HL-60/S4 (cell line): ENCODE measurements at regions not wholly inside any gene's neighbourhood (a gene's known extent, or its start where the extent isn't known, plus 50 kb on each side); places are given as distances from the start of the nearest gene placed in this dataset.

ENCODE experiments used
- in situ Hi-C: fragments of 300-500 bp; cut with MboI; formaldehyde crosslinking; loops from 2 replicates; pipeline ENCODE4 v1.14.3; 2022; ENCODE audit warnings: low sequenced_read_pairs

DNA sequence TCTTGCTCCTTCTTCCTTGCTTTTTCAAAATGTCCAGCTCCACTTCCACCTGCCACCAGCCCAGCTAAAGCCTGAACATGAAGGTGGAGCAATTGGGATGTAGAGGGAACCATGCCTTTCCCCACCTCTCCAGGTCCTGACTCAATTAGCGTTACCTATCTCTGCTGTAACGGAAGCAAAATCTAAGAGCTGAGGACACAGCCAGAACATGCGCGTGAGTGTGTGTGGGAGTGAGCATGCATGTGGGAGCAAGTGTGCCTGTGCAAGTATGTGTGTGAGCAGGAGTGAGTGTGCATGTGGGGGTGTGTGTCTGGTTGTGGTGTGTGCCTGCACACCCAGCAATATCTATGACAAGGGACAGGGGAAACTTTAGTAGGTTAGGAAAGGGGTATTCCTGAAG, 364.5 kb downstream of the MID1IP1 start:
- in situ Hi-C loops = no loop called here

DNA sequence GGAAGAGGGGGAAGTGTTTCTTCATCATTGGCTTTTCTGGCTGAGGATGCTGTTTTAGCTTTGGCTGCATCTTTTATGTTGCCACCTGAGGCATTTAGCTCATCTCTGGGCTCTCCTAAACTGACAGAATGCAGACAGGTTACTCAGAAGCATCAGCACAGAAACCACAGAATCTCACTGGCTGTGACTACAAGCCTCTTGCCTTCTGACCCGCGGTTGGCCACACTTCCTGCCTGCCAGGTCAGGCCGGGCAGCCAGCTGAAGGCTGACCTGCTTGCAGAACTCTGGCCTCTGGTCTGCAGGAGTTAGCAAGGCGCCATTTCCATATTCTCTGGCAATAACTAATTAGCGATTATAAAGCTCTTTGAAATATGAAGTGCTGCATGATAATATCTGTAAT, 366.5 kb downstream of the MID1IP1 start:
- in situ Hi-C loops = no loop called here

DNA sequence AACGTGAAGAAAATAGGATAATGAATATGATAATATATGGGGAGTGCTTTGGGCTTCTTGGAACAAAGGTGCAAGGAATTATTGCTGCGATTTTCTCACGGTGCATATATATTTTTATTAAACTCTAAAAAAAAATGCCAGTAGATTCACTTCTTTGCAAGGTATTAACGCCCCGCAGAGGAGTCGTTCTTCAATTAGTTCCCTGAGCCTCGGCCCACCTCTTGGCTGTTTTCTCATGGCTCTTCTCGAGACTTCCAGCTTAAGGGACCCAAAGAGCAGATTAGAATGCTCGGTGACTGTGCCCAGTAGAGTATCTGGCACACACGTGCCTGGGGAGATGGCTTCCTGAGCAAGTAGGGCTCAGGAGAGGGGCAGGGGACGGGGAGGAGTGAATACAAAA, 367.4 kb downstream of the MID1IP1 start:
- in situ Hi-C loops = no loop called here

DNA sequence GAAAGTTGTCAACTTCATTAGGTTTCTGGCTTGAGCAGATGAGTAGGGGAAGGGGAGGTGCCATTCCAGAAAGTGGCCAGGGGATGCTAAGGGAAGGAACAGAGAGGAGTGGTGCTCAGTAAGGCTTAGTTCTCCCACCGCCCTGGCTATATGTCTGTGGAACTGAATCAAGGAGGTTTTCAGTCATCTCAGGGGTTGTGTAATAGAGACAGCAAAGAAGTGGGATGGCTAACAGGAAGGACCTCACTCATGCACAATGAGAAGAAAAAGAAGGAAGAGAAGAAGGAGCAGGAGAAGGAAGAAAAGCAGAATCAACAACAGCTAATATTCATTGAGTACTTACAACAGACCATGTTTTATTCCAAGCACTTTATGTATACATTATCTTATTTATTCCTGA, 368.7 kb downstream of the MID1IP1 start:
- in situ Hi-C loops = no loop called here

DNA sequence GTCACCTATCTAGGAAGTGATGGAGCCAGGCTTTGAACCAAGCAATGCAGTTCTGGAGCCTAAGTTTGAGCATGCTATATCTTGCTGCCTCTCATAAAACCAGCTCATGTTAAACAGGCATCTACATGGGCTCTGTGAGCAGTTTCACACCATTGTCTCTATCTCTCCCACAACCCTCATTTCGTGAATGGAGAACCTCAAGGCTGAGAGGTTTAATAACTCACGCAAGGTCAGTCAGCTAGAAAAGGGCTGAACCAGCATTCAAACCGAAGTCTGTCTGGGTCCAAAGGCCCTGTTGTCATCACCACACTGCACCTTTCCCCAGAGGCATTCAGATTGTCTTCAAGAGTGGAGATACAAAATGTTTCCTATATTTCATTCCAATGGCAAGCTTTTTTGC, 369.2 kb downstream of the MID1IP1 start:
- in situ Hi-C loops = no loop called here

DNA sequence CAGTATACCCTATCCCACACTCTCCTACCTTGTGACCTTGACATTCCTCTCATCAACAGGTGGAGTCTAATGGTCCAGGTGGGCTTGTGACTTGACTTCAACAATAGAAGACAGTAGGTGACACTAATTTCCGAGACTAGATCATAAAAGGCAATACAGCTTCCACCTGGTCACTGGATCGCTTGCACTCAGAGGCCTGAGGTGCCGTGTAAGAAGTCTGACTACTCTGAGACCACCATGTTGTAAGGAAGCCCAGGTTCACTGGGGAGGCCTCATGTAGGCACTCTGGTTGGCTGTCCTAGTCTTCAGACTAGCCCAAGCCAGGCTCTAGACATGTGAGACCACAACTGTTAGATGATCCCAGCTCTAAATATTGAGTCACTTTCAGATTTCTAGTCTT, 370.4 kb downstream of the MID1IP1 start:
- in situ Hi-C loops = no loop called here

DNA sequence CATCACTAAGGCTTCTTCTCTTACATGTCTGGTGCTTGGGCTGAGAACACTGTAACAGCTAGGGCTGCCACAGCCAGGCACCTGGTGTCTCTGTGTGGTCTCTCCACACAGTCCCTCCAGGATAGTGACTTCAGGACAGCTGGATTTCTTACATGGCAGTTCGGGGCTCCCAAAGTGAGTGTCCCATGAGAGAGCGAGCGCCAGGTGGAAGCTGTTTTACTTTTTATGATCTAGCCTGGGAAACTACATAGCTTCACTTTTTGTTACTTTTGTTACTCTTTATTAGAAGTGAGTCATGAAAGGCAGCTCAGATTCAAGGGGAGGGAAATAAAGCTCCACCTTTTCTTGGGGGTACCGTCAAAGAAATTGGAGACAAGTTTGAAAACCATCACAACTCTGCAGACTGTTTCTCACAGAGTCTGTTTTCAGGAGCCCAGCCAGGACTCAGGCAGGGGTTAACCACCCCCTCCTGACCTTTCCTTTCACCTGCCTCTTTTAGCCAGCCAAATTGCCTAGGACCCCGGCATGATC, 373.0 kb downstream of the MID1IP1 start:
- in situ Hi-C loops = no loop called here

DNA sequence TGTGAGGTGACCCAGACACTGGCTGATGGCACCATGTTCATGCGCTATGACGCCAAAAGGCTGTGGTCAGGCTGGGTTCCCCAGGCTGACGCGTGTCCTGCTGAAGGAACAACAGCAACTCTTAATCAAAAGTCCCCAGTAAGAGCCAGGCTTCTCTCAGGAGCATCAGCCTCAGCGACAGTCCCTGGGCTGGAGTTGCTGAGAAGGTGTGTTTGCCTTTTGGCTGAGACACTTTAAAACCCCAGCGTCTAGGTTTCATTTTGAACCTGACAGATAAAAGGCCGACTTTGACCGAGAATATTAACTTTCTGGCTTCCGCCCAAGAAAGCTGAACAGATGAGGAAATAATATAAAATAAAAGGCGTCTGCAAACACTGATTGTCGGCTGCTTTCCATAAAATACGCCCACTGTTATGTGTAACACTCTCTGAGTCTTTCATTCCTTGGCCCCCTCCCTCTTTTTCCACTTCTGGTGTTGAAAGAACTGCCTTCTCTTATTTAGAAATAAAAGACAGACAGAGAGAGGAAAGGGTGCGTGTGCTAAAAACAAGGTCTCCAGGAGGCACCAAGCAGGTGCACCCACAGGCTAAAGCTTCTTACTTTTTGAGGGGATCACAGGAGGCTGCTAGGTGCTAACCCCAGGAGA, 373.6 kb downstream of the MID1IP1 start:
- in situ Hi-C loops = no loop called here

DNA sequence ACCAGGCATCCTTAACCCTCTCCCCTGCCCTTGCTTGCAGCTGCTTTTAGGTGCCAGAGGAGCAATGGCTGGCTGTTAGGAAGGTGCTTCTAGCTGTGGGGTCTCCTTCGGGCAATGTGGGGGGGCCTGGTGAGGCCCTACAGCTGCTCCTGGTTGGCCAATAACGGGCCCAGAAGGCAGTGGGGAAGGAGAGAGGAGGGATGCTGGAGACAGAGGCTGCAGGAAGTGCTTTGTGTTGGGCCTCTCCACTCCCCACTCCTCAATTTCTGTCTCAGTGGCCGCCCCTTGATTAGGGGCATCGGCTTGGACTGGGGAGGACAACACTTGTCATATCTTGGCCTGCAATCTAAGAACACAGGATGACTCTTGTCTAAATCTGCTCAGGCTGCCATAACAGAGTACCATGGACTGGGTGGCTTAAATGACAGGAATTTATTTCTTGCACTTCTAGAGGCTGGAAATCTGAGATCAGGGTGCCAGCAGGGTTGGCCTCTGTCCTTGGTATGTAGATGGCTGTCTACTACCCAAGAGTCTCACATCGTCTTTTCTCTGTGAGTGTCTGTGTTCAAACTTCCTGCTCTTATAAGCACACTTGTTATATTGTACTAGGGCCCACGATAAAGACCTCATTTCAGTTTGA, 374.3 kb downstream of the MID1IP1 start:
- in situ Hi-C loops = no loop called here

DNA sequence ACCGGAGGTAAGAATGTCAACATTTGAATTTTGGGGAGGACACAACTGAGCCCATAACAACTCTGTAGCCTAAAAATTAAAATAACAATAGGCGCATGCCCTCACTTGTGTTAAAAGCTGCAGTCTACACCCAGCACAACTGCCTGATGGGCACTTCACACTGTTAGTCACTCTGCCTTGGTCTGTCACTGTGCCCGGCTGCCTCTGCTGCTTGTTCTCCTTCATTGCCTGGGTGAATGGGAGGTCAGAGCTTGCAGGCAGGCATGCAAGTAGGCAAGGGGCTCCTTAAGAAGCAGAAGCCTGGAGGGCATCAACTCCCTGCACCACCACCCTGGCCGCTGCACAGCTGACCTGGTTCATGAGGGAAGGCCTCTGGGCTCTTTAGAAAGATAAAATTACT, 374.8 kb downstream of the MID1IP1 start:
- in situ Hi-C loops = no loop called here

DNA sequence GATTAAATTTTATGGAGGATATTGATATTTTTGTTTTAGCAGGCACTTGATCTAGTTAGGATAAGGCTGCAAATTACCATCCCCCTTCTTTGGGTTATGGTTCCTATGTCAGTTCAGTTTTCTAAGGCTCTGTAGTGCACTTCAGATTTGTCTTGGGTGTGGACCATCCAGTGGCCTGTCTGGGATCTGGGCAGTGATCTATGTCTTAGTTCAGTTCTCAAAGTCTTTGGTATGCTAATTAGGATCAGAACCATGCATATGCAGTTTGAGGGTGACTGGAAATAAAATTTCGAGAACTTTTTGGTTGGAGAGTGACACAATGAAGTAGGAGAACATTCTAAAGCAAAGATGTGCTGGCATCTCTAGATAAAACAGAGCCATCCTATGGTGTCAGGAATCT, 388.2 kb downstream of the MID1IP1 start:
- in situ Hi-C loops = no loop called here

DNA sequence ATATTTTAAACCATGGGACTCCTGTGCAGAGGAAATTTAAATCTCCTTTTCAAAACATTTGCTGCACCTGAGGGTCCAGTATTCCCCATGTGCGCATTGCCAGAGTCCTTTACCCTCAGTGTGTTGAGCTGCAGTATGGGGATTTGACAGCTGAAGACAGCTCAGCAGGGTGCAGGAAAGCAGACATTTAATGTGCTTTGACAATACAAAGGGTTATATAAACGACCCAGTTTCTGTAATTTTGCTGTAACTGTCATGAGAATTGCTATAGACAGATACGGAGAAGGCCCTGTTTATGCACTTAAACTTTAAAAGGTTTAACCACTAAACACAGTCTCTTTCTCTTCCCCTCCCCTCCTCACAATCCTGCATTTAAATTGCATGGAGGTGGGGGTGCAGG, 393.4 kb downstream of the MID1IP1 start:
- in situ Hi-C loops = no loop called here

DNA sequence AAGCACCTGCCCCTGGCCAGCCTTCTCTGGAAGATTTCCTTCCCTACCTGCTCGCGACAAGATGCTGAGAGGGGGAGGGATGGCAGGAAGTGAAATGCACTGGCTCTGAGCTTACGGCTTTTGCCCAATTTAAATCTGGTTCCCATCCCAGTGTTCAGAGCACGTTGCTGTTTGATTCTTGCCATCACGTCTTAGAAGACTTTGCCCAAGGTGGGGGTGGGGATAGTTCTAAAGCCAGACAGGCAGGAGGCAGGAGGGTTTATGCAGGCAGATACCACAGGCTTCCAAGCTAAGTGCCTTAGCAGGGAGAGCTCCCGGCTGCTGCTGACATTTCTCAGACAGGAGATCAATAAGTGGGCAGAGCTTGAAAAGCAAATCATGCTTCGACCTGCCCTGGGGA, 393.9 kb downstream of the MID1IP1 start:
- in situ Hi-C loops = no loop called here

DNA sequence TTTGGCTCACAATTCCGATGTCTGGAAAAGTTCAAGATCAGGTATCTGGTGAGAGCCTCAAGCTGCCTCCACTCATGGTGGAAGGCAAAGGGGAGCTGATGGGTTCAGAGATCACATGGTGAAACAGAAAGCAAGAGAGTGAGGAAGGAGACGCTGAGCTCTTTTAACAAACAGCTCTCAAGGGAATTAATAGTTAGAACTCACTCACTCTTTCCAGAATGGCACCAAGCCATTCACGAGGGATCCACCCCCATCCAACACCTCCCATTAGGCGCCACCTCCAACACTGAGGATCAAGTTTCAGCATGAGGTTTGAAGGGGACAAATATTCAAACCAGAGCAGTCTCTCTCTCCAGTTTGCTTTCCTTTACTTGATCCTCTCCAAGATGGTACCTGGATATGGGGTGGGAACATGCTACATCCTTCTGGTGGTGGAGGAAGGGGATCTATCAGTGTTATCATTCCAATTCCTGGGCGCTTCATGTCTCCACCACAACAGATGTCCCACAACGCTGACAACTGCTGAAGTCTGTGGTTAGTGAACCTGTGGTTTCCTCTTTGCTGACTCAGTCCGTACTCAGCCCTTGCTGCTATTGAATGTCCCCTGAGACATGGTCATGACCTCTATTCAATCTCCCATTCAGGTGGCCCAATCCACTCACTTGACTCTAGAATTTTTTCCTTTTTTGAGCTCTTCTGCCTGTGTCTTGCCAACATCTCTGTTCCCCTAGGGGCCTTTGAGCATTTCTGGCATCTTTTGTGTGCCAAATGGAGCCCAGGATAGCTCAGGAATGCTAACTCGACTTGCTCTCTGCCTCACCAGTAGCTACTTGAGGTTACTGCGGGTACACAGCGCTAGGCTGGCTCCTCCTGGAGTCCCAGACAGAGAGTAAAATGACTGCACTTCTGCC, 395.2 kb downstream of the MID1IP1 start:
- in situ Hi-C loops = no loop called here

DNA sequence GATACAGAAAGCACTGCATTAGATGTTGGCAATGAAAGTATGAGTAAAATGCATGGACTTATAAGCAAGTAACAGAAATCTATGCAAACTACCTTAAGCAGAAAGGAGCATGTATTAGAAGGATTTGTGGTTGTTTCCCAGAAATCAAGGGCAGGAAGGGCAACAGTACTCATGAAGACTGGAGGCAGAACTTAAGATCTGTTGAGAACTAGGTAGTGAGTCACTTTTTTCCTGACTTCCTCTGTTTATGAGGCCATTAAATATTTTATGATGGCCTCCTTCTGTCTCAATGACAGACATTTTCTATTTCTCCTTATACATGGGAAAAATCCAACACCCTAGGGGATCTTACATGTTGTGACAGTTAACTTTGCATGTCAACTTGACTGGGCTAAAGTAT, 398.2 kb downstream of the MID1IP1 start:
- in situ Hi-C loops = no loop called here

DNA sequence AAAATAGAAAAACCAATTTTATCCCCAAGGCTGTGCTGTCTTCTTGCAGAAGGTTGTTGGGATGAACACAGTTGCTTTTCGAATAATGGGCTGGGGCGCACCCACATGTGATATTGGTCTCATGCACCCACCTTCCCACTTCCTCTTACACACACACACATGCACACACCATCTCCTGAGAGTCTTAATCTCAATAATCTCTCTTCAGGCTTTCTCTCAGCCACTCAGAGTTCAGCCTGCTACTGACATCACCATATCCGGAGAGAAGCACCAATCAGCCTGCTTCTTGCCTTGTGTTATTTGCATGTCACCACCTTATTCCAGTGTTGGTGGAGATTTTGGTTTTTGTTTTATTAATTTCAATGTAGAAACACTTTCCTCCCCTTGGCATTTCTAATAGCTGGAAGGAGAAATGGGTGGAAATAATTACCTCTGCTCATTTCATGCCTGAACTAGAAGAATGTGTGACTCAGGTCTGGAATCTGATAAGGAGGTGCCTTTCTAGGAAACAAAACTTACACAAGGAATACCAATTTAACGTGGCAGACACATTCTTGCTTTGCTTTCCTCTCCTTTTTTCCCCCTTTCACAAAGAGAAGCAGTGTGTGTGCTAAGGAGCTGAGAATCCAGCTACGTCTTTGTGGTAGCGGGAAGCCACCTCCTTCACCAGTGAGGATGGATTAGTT, 400.2 kb downstream of the MID1IP1 start:
- in situ Hi-C loops = no loop called here

DNA sequence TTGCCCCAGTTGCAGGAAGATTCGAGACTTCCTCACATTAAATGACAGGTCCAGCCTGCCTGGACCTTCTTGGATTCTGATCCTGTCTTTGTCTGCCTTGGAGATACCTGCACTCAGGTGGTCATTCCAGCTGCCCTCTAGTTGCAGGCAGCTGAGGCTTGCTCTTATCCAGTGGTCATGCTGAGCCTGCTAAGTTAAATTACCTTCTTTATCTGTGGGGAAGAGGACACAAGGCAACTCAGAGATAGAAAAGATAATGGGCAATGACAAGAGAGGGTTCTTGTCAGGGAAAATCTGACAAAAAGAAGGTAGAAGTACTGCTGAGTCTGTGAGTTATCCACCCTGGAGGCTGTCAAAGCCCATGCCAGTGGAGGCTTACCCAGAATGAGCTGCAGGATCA, 401.4 kb downstream of the MID1IP1 start:
- in situ Hi-C loops = no loop called here

DNA sequence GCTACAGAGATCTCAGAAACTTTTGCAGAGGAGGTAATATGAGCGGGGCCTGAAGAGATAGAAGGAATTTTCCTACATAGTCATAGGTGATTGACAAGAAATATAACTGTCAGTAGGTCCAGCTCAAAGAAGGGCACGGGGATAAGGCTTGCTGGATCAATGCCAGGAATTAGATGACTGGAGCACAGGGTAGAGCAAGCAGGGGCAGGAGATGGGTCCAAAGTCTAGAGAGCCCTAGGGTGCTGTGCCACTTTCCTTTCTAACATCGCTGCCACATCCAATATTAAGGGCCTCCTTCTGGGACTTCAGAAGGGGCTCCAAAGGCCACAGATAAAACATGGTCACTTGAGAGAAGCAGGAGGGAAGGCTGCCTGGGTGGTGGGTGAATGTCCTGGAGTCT, 402.2 kb downstream of the MID1IP1 start:
- in situ Hi-C loops = no loop called here

DNA sequence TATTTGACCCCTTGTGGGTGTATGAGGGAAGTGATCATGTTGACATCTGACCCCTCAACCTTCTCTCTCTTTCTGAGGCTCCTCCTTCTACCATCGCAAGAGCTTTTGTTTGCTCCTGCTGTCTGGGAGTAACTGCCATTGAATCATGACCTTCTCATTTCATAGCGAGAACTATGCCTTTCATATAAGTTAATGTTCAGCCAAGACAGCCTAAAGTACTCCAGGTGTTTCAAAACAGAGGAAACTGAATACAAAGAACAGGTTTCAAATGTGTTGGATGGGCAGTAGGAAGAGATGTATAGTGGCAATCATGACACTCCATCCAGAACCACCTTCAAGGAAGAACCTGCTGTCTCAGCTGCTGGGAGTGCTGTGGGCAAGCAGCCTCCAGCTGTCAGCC, 403.1 kb downstream of the MID1IP1 start:
- in situ Hi-C loops = no loop called here

DNA sequence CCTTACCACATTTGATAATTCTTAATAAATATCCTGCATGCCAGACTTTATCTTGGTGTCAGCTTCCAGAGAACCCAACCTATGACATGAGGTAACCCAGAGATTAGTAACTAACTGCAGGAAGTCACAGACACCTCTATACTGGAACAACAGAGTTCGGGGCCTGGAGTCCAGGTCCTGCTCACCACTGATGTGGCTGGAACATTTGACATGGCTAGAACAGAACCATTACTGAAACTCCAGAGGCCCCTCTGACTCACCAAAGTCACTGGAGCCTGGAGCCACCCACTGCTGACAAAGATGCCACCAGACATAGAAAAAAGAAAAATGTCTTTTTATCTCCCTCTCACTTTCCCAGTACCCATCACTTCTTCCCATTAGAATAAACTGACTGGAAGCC, 403.7 kb downstream of the MID1IP1 start:
- in situ Hi-C loops = no loop called here

DNA sequence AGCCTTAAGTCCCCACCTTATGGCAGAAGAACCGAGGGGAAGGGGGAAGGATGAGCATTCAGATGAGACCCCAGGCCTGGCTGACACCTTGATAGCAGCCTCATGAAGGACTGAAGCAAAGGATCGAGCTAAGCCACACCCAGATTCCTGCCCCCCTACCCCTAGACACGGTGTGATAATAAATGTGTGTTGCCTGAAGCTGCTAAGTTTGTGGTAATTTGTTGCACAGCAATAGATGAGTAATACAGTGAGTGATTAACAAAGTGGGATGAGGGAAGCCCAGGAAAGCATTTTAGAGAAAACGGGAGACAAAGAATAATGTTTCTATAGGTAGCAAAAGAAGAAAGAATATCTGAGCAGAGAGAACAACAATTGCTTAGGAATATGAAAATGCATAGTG, 404.2 kb downstream of the MID1IP1 start:
- in situ Hi-C loops = no loop called here
